NCI-H748 (cell line): ENCODE measurements at regions not wholly inside any gene's neighbourhood (a gene's known extent, or its start where the extent isn't known, plus 50 kb on each side); places are given as distances from the start of the nearest gene placed in this dataset.
"Not testable (repeated sequence)": the region's sequence is repeated elsewhere in the genome, so short reads cannot be mapped to it uniquely, and the experiment has no call there.

Experiments
- DNase-seq: peaks from one replicate; lab custom pipeline; 2025; ENCODE audit not compliant: unreplicated experiment; lab: John Stamatoyannopoulos, UW

- not testable (repeated sequence) for DNase-seq
These were observed 521.8 kb downstream of the GOLGA6L6 start for GRCh38 chr15:20019758-20020157.

GRCh38 chr15:20017581-20017980 lies 524.0 kb downstream of the GOLGA6L6 start:
- DNase-seq: not testable (repeated sequence)

- not testable (repeated sequence) for DNase-seq
These were observed 524.7 kb downstream of the GOLGA6L6 start for GRCh38 chr15:20016941-20017340.

GRCh38 chr15:20012837-20013236 lies 528.8 kb downstream of the GOLGA6L6 start:
- DNase-seq: not testable (repeated sequence)

GRCh38 chr15:20010759-20011158 lies 530.8 kb downstream of the GOLGA6L6 start:
- not testable (repeated sequence) for DNase-seq

- not testable (repeated sequence) for DNase-seq
These were observed 532.0 kb downstream of the GOLGA6L6 start for GRCh38 chr15:20009619-20010018.

GRCh38 chr15:20007338-20007737 lies 534.3 kb downstream of the GOLGA6L6 start:
- not testable (repeated sequence) for DNase-seq

GRCh38 chr15:20003471-20003870 lies 538.1 kb downstream of the GOLGA6L6 start:
- not testable (repeated sequence) for DNase-seq

GRCh38 chr15:20002560-20002959 lies 539.0 kb downstream of the GOLGA6L6 start:
- DNase-seq: not testable (repeated sequence)

GRCh38 chr15:19996574-19997194 lies 544.9 kb downstream of the GOLGA6L6 start:
- not testable (repeated sequence) for DNase-seq

GRCh38 chr15:19995296-19995695 lies 546.3 kb downstream of the GOLGA6L6 start:
- not testable (repeated sequence) for DNase-seq

- no peak for DNase-seq
These were observed 549.2 kb downstream of the GOLGA6L6 start for GRCh38 chr15:19992428-19992827.

GRCh38 chr15:19988094-19988660 lies 553.4 kb downstream of the GOLGA6L6 start:
- DNase-seq: no peak

GRCh38 chr15:19987389-19988048 lies 554.1 kb downstream of the GOLGA6L6 start:
- peak; percentile 59 for DNase-seq

- no peak for DNase-seq
These were observed 557.5 kb downstream of the GOLGA6L6 start for GRCh38 chr15:19984101-19984500.

- no peak for DNase-seq
These were observed 566.6 kb downstream of the GOLGA6L6 start for GRCh38 chr15:19974998-19975397.

- peak; percentile 33 for DNase-seq
These were observed 567.9 kb downstream of the GOLGA6L6 start for GRCh38 chr15:19973718-19974117.

GRCh38 chr15:19972582-19972981 lies 569.0 kb downstream of the GOLGA6L6 start:
- not testable (repeated sequence) for DNase-seq

- not testable (repeated sequence) for DNase-seq
These were observed 576.0 kb downstream of the GOLGA6L6 start for GRCh38 chr15:19965574-19965973.

GRCh38 chr15:19964480-19964879 lies 577.1 kb downstream of the GOLGA6L6 start:
- DNase-seq: not testable (repeated sequence)

- DNase-seq: no peak
These were observed 585.3 kb downstream of the GOLGA6L6 start for GRCh38 chr15:19956124-19956796.
